GM18907 (cell line): ENCODE measurements at regions not wholly inside any gene's neighbourhood (a gene's known extent, or its start where the extent isn't known, plus 50 kb on each side); places are given as distances from the start of the nearest gene placed in this dataset.
"Not testable (repeated sequence)": the region's sequence is repeated elsewhere in the genome, so short reads cannot be mapped to it uniquely, and the experiment has no call there.

Experiments used
- ATAC-seq: cut with Tn5 transposase; IDR thresholded peaks from one replicate; pipeline ENCODE4 v1.9.1; 2021; ENCODE audit warnings: mild to moderate bottlenecking, moderate library complexity; ENCODE audit not compliant: unreplicated experiment

DNA sequence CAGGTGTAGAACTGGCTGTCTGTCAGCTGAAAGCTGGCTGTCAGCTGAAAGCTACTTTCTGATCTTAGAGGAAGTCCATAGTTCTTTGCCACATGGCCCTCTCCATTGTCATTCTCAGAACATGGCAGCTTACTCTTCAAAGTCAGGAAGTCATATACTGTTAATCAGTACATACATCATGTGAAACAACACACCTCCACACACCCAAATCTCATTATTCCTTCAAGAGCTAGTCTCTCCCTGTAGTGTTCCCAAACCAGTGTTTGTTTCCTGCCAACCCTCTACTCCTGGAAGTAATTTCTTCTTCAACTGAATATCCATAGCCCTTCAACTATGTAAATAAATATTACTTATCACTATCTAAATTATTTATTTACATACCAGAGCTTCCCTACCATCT lies 58.9 kb downstream of the OR5AK2 start:
- no peak for ATAC-seq

DNA sequence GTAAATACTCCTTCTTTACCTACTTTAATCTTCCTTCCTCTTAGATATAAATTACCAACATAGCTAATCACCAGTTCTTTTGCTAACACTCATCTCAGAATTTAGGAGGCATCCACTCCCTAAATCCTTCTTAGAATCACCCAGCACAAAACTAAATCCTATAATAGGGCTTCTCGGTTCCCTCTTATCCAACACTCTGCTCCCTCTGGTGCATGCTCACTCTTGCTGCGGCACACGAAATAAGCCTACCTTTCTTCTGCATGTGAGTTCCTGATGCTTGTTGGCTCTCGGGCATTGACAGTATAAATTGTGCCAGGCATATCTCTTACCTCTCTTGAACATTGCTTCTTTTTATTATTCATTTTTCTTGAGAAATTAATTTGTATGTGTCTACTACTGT lies 61.0 kb downstream of the OR5AK2 start:
- no peak for ATAC-seq

DNA sequence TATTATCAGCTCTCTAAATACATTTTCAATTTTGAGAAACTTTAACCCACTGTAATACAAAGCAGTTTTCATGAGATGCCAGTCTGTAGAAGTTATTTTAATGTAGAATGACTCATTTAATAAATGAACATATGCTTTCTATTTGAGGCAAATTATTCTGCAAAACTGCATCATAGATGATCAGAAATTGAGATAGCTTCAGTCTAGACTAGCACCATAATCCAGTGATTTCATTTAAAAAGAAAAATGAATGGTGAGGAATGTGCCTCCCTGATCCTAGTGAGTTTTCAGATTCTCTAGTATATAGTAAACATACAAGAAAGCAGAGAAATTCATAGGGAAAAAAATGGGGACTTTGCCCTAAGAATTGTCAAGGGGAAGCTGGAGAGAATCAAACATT lies 66.1 kb downstream of the OR5AK2 start:
- no peak for ATAC-seq

DNA sequence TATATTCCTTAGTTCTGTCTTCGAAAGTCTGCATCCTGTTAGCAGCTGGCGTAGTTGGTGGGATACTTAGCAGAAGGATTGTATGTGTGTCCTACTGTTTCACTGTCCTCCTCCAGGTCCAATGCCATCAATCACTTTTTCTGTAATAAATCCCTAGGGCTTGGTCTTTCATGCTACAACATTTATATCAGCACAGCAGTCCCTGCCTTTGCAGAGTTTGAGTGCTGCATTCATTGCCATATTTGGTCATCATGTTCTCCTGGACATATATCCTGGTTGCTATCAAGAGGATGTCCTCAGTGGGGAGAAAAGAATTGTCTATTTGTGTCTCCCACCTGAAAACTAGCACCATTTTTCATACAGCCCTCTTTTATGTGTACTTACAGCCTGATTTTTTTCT lies 67.0 kb downstream of the OR5AK2 start:
- no peak for ATAC-seq

DNA sequence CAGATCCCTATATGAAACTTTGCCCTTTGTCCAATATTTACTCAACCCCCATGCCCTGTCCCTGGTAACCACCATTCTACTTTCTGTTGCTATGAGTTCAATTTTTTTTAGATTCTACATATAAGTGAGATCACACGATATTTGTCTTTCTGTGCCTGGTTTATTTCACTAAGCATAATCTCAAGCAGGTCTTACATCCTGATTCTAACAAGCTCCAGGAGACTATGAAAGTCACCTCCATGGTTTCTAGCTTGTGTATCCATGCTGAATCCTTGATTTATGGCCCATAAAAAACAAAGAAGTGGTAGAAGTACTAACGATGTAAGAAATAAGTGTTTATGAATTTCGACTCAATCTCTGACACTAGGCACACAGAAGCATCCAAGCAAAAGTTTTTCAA lies 68.0 kb downstream of the OR5AK2 start:
- no peak for ATAC-seq

DNA sequence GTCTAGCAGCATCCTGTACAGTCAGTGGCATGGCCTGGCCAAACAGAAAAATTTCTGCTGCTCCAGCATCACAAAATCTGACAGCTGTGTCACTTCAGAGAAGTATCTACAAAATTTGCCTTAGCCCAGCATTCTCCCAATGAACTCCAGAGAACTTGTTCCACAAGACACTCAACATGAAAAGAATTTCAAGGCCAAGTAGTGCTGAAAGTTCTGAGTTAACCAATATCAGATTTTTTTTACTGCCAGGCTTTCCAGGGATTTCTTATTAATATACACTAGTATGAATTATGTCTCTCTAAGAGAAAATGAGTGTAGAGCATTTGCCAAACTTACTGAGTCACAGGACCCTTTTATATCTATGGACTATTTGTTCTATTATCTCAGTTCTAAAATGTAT lies 68.8 kb downstream of the OR5AK2 start:
- ATAC-seq: no peak

DNA sequence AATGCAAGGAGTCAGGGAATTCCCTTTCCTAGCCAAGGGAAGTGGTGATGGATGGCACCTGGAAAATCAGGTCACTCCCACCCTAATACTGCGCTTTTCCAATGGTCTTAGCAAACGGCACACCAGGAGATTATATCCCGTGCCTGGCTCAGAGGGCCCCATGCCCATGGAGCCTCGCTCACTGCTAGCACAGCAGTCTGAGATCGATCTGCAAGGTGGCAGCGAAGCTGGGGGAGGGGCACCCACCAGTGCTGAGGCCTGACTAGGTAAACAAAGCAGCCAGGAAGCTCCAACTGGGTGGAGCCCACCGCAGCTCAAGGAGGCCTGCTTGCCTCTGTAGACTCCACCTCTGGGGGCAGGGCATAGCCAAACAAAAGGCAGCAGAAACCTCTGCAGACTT lies 74.2 kb downstream of the OR5AK2 start:
- not testable (repeated sequence) for ATAC-seq

DNA sequence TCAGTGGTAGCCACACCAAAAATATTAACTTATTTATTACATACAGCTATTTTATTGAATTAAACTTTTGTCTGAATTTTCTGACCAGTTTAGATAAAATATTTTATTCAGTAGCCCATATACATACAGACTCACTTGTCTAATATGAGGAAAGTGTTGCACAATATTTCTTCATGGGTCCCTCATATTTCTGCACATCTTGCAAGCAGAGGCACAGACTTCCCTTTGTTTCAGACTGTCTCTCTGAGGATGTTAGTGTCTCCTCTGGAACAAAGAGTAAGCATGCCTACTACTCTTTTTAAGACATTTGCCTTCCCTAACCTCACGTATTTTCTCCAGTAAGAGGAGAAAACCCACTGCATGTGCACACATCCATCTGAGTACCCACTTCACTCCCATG lies 81.2 kb downstream of the OR5AK2 start:
- ATAC-seq: no peak

DNA sequence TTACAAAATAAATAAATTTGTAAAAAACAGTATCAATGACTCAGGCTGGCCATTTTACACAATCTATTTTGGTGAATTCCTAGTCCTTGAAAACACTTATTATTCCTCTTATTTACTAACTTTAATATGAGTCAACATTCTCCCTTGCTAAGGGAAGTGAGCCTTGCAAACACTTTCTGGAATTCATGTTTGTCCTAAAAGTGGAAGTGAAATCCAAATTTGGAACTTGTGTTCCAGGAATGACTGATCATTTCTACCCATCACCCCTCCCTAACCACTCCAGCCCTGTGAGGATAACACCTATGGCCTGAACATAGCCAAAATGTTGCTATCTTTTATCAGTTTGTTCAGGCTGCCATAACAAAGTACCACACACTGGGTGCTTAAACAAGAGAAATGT lies 83.1 kb downstream of the OR5AK2 start:
- ATAC-seq: no peak

DNA sequence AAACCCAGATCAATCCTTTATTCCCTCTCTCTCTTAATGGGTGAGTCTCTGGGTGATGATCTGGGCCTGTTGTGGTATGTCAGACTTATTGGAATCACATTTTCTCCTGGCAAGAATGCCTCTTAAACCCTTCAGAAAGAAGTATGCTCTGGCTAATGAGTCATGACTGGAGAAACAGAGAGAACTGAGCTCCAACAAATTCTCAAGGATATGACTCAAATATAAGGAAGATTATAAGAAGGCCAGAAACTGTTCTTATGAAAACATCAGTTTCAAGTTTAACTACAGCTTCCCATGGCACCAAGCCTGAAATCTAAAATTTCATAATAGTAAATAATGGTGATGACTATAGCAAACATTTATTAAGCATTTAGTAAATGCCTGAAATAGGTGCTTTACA lies 83.9 kb downstream of the OR5AK2 start:
- ATAC-seq: no peak

DNA sequence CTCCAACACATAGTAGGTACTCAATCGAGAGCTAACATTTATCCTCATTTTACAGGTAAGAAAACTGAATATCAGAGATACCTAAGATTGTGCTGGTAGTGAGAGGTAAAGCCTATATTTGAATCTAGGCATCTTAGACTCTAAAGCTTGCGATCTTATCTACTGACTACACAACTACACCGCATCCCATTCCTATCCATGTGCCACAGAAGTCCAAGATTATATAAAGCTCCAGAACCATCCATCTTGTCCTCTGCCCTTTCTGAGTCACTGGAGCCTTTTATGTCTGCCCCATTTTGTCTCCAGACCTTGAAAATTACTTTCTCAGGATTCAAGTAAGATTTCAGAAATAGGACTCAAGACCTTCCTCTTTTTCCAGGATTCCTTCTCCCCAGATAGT lies 84.4 kb downstream of the OR5AK2 start:
- no peak for ATAC-seq

DNA sequence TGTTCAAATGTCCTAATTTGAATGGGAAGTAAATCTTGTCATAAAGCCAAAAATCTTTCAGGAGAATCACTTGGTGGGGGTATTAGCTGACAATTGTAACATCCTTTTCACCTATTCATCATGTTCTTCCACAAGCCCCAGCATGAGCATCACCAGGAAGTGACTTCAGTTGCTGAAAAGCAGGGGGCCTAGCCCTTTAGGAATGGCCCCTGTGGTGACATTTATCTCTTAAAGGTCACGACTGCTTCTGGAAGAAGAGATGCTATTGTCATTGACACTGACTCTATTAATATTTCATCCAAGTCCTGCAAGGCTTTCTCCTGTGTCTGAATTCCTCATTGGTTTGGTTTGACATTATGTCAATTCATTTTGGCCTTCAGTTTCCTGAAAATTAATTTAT lies 92.6 kb downstream of the OR5AK2 start:
- ATAC-seq: no peak

DNA sequence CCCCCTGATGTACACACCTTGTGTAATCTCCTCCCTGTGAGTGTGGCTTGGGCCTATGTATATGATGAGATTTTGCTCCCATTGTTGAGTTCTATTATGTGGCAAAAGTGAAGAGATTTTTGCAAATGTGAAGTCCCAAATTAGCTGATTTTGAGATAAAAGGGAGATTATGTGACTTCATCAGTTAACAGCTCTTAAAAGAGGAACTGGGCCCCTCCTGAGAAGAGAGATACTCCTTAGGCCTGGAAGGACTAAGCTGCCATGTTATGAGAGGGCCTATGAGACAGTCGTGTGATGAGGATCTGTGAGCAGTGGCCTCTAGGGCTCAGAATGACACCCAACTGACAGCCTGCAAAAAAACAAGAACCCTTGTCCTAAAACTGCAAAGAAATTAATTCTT lies 93.4 kb downstream of the OR5AK2 start:
- no peak for ATAC-seq

DNA sequence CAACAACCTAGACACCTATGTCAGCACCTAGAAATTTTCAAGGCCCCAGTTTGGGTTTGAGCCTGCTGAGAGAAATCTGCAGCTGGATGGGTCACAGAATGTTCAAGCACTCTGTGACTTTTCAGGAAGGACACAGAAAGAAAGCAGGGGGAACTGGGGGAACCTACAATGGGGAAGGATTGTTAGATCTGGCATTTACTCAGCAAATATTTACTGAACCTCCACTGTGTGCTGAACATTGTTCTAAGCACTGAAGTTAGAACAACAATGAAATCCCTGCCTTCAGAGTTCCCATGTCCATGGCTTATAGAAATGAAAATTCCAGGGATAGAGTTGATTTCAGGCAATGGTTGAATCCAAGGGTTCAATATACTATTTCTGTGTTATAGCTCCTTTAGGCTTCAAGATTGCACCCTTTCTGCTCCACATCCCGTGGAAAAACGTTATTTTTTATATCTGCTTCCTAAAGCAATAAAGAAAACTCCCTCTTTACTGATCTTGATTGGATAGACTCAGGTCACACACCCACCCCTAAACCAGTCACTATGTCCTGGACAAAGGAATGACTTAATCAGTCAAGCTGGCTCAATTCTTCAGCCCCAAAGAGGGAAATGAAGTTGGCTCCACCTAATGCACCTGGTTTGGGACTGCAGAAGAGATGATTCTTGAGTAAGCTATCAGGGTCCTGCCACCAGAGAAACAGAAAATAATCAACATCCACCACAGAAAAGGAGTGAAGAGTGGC lies 95.1 kb downstream of the OR5AK2 start:
- no peak for ATAC-seq

DNA sequence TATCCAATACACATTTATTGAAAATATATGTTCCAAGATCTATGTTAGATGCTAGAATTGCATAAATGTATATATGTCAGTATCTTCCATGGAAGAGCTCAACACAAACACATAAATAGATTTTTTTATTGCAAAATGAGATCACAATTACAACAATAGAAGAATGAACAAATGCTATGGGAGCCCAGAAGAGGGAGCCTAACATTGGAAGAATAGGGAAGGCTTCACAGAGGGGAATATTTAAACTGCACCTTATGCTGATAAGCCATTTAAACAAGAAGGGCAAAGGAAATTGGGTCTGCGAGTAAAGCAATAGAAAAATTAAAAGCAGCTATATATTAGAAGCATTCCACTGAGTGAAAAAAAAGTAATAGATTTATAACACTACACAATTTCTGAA lies 96.1 kb upstream of the LRRC55 start:
- no peak for ATAC-seq

DNA sequence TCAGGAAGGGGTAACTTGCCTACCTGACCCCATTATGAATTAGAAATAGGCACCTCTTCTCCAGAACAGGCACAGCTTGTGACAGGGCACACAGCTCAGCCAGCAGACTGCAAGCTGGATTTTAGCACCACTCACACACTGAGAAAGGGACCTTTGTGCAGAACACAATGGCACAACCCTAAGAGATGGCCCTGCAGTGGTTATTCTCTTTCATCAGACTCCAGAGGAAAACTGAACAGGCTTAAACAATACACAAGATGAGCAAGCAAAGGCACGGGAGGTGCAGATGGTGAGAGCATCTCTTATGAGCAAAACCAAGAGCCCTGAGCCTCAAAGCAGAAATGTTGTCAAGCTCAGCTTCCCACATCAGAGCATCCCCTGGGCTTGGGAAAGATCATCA lies 93.8 kb upstream of the LRRC55 start:
- no peak for ATAC-seq

DNA sequence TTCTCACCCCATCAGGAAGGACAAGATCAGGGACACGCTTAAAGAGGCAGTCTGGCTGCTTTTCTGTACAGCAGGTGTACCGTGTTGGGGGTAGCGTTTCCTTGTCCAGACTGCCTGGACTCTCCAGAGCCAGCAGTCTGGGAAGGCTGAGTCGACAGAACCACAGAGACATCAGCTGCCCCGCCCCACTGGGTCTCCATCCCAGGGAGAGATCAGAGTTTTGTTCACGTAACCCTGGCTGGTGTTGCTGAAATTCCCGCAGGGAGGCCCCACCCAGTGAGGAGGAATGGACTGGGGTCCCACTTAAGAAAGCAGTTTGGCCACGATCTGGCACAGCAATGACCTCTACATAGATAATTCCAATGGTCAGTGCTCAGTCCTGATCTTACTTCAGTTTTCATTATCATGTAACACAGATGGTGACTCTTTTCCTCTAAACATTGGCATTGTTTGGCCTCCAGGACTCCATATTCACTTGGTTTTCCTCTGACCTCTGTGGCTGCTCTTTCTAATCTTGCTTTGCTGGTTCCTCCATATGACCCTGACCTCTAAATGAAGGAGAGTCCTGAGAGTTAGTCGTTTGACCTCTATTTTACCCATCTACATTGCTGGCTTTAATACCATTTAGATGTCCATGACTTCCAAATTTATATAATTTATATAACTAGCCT lies 89.6 kb upstream of the LRRC55 start:
- no peak for ATAC-seq

DNA sequence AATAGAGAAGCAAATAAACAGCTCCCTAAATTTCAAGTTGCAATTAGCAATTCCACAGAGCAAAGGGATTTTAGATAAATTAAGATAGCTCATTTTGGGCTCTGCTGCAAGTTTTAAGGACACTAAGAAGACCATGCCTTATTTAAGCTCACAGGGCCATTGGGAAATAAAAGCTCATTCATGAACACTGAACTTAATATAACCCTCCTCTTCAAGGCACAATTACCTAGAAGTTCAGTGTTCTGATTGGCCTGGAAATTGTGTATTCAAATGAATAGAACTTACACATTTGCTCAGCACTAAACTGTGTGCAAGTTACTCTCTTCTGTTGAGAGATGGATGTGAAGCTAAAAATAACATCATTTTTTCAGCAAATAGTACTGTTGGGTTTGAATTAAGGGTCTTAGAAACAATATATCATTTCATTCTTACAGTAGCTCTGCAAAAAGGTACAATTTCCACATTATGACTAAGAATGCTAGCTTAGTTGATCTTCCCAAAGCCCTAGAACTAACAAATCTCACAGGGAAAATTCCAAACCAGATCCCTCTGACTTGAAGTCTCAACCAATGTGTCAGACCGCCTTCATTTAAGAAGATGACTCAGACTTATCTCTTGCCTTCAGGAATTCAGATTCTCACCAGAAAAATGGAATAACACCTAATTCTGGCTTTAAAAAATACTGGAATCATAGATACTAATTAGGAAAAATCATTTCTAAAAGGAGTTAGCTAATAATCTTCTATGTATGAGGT lies 87.4 kb upstream of the LRRC55 start:
- ATAC-seq: no peak

DNA sequence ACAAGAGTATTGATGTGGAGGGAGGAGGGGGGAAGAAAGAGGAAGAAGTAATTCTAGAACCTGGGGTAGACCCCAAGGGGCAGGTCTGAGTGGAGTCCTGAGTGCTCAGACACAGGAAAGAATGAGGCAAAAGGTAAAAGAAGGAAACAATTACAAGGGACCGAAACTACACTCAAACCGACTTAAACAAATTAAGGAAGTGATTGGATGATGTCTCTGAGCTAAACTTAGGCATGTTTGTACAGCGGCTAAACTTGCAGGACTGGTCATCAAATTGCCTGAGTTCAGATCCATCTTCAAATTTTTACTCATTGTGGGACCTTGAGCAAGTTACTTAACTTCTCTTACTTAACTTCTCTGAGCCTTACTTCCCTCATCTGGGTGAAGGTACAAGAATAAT lies 86.3 kb upstream of the LRRC55 start:
- no peak for ATAC-seq

DNA sequence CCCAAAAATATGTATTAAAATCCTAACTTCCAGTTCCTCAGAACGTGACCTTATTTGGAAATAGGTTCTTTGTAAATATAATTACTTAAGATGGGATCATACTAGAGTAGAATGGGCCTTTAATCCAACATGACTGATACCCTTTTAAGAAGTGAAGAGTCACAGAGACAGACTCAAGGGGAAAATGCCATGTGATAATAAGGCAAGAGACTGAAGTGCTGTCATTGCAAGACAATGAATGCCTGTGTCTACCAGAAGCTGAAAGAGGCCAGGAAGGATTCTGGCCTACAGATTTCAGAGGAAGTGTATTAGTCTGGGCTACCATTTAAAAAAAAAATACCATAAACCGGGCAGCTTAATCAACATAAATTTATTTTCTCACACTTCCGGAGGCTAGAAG lies 85.9 kb upstream of the LRRC55 start:
- ATAC-seq: no peak

DNA sequence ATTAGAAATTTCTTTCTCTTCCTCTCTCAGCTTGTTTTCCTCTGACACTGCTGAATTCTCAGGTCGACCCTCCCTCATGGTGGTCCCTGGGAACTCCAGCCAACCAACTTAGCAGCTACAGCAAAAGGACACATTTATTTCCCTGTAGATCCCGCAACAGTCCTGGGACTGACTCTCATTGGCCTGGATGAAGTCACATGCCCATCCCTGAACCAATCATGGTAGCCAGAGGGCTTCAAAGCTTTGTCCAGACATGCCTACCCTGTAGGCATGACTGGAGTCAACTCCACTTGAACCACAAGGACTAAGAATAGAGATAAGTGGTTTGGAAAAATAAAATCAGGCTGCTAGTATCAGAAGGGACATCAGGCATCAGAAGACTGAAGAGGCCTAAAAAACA lies 84.6 kb upstream of the LRRC55 start:
- no peak for ATAC-seq

DNA sequence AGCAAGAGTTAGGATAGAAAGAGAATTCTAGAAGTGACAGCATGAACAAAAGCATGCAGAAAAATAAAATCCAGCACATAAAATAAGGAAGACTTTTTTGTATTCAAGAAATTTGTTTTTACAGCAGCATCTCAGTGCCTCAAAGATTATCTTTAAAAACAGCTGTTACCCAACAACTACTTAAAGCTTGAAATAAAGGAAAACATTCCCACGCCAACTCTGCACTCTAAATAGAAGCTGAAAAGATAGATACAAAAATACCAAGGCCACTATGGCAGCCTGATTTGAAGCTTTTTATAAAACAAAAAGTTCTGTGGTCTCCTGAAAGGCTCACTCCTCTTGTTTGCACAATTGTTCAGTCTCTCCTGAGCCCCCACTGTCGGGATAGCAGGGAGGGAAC lies 83.6 kb upstream of the LRRC55 start:
- no peak for ATAC-seq
